OCI-LY7 (cell line): ENCODE measurements at regions not wholly inside any gene's neighbourhood (a gene's known extent, or its start where the extent isn't known, plus 50 kb on each side); places are given as distances from the start of the nearest gene placed in this dataset.

Experiments used
- BruUV-seq: library from RNA; stranded (reverse); fragments of 400-500 nt; replicated peaks from 2 replicates; lab custom pipeline; 2021; lab: Mats Ljungman, UMichigan
- CTCF ChIA-PET: fragments of 300-600 bp; sonication (Branson Sonifier 250); formaldehyde crosslinking; loops from one replicate; lab custom pipeline; 2022; ENCODE audit warnings: antibody characterized with exemption; ENCODE audit not compliant: unreplicated experiment; lab: Charles Lee
- POLR2A ChIA-PET: fragments of 300-600 bp; sonication (Branson Sonifier 250); formaldehyde crosslinking; loops from one replicate; lab custom pipeline; 2022; ENCODE audit warnings: antibody characterized with exemption; lab: Charles Lee
- DNase-seq: peaks from one replicate; pipeline ENCODE4 v3.0.0-alpha.2; 2015; ENCODE audit warnings: low spot score
- H2AFZ ChIP-seq: fragments of 200-600 bp; sonication (generic), shearing (Covaris generic); 2 replicates; pipeline ENCODE4 v1.6.1; 2014; ENCODE audit warnings: mild to moderate bottlenecking, antibody characterized with exemption, low read length, moderate library complexity
- H3K27ac ChIP-seq: fragments of 200-600 bp; sonication (generic); 2 replicates; pipeline ENCODE4 v1.5.1; 2014; ENCODE audit warnings: mixed run types, low read depth, mild to moderate bottlenecking, moderate library complexity, low read length, inconsistent platforms; ENCODE audit not compliant: poor library complexity, severe bottlenecking
- H3K36me3 ChIP-seq: fragments of 200-600 bp; sonication (generic); 2 replicates; pipeline ENCODE4 v1.6.1; 2014; ENCODE audit warnings: mild to moderate bottlenecking, antibody characterized with exemption, low read length, moderate library complexity, mixed read lengths; ENCODE audit not compliant: insufficient read depth
- H3K4me1 ChIP-seq: fragments of 200-600 bp; sonication (generic); 2 replicates; pipeline ENCODE4 v1.5.1; 2014; ENCODE audit warnings: mild to moderate bottlenecking, low read length; ENCODE audit not compliant: insufficient read depth, poor library complexity, severe bottlenecking
- H3K4me2 ChIP-seq: fragments of 200-600 bp; sonication (generic); 2 replicates; pipeline ENCODE4 v1.6.1; 2014; ENCODE audit warnings: mild to moderate bottlenecking, low read length
- H3K4me3 ChIP-seq: fragments of 200-600 bp; sonication (generic); 2 replicates; pipeline ENCODE4 v1.5.1; 2014; ENCODE audit warnings: mild to moderate bottlenecking, low read depth, low read length; ENCODE audit not compliant: poor library complexity, severe bottlenecking
- H3K79me2 ChIP-seq: fragments of 200-600 bp; sonication (generic); 2 replicates; pipeline ENCODE4 v1.6.1; 2016; ENCODE audit warnings: low read depth, mild to moderate bottlenecking, low read length, moderate library complexity, mixed read lengths; ENCODE audit not compliant: insufficient read depth
- H3K9me2 ChIP-seq: fragments of 200-600 bp; sonication (generic); 2 replicates; pipeline ENCODE4 v1.6.1; 2016; ENCODE audit warnings: mild to moderate bottlenecking, low read length, mixed read lengths; ENCODE audit not compliant: insufficient read depth
- H3K9me3 ChIP-seq: fragments of 200-600 bp; sonication (generic); 2 replicates; pipeline ENCODE4 v1.6.1; 2014; ENCODE audit warnings: mild to moderate bottlenecking, mixed run types, low read length, mixed read lengths
- H4K20me1 ChIP-seq: fragments of 200-600 bp; sonication (generic); 2 replicates; pipeline ENCODE4 v1.6.1; 2014; ENCODE audit warnings: mild to moderate bottlenecking, antibody characterized with exemption, low read length, moderate library complexity, mixed read lengths; ENCODE audit not compliant: insufficient read depth
- EZH2phosphoT487 ChIP-seq: fragments of 200-600 bp; sonication (generic); IDR thresholded peaks from 2 replicates; pipeline ENCODE4 v1.6.1; 2018; ENCODE audit warnings: low read depth, borderline replicate concordance, mild to moderate bottlenecking, mixed run types, antibody characterized with exemption, low read length, moderate library complexity, mixed read lengths
- intact Hi-C: fragments of 100-400 bp; cut with micrococcal nuclease; formaldehyde crosslinking; loops from one replicate; pipeline ENCODE4 v1.10.0; 2022; ENCODE audit not compliant: unreplicated experiment
- TF ChIP-seq, protein P1 (sequence below): fragments of 200-600 bp; sonication (generic); conservative IDR thresholded peaks from 2 replicates; pipeline ENCODE4 v1.5.1; 2014; ENCODE audit warnings: mild to moderate bottlenecking, antibody characterized with exemption, low read length, moderate library complexity, mixed read lengths

DNA sequence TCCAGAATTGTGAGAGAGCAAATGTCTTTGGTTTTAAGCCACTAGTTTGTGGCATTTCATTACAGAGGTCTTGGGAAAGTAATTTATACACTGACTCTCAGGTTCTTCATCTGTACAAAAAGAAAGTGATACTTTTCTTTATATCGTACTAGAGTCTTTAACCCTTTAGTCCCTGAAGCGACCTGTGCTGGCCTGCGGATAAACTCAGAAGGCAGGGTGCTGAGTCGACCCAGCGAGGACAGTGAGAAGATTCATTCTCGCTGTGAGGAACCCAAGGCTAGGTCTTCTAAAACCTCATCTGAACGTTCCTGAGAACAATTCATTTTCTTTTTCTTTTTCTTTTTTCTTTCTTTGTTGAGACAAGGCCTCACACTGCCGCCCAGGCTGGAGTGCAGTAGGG, 514.2 kb upstream of the MGMT start:
- Histone ChIP-seq H3K4me1 (no peaks in the 10 kb centered on the region), H2AFZ (no peak overlapping the region), H3K4me2 (no peak overlapping the region), H3K36me3 (no peaks in the 10 kb centered on the region), H3K9me3 (no peaks in the 10 kb centered on the region), H4K20me1 (no peaks in the 10 kb centered on the region), H3K9me2 (no peaks in the 10 kb centered on the region), H3K4me3 (no peak overlapping the region), H3K27ac (no peak overlapping the region), H3K79me2 (no peaks in the 10 kb centered on the region)
- TF ChIP-seq EZH2phosphoT487 = no peak
- TF ChIP-seq, protein P1, sequence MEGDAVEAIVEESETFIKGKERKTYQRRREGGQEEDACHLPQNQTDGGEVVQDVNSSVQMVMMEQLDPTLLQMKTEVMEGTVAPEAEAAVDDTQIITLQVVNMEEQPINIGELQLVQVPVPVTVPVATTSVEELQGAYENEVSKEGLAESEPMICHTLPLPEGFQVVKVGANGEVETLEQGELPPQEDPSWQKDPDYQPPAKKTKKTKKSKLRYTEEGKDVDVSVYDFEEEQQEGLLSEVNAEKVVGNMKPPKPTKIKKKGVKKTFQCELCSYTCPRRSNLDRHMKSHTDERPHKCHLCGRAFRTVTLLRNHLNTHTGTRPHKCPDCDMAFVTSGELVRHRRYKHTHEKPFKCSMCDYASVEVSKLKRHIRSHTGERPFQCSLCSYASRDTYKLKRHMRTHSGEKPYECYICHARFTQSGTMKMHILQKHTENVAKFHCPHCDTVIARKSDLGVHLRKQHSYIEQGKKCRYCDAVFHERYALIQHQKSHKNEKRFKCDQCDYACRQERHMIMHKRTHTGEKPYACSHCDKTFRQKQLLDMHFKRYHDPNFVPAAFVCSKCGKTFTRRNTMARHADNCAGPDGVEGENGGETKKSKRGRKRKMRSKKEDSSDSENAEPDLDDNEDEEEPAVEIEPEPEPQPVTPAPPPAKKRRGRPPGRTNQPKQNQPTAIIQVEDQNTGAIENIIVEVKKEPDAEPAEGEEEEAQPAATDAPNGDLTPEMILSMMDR = no peak
- POLR2A ChIA-PET = no interaction called here
- intact Hi-C loops = no loop called here
- no peak for DNase-seq
- CTCF ChIA-PET = no interaction called here
- BruUV-seq = no TSS peak

DNA sequence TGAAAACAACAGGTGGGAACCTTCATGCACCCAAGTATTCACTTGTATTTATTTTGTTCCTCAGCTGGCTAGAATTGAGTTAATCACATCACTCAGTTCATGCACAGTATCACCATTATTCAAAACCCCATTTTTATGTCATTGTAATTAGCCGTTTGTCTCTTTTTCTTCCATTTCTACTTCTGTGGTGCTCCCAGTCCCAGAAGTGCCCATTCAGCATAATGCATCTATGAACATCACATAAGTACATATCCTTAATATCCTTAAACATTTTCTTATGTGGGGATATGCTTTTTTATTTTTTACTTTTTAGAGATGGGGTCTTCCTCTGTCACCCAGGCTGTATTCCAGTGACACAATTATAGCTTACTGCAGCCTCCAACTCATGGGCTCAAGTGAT, 510.9 kb upstream of the MGMT start:
- ChIA-PET POLR2A (no interaction called here), CTCF (no interaction called here)
- DNase-seq = no peak
- TF ChIP-seq, protein P1 = no peak
- TF ChIP-seq EZH2phosphoT487 = no peak
- no peaks in the 10 kb centered on the region for H3K4me1 ChIP-seq
- H3K27ac ChIP-seq = no peak overlapping the region
- no peak overlapping the region for H2AFZ ChIP-seq
- no peaks in the 10 kb centered on the region for H4K20me1 ChIP-seq
- no peaks in the 10 kb centered on the region for H3K9me3 ChIP-seq
- H3K36me3 ChIP-seq = no peaks in the 10 kb centered on the region
- no peak overlapping the region for H3K4me2 ChIP-seq
- no peaks in the 10 kb centered on the region for H3K79me2 ChIP-seq
- intact Hi-C loops = no loop called here
- no TSS peak for BruUV-seq
- H3K9me2 ChIP-seq = no peaks in the 10 kb centered on the region
- no peak overlapping the region for H3K4me3 ChIP-seq

DNA sequence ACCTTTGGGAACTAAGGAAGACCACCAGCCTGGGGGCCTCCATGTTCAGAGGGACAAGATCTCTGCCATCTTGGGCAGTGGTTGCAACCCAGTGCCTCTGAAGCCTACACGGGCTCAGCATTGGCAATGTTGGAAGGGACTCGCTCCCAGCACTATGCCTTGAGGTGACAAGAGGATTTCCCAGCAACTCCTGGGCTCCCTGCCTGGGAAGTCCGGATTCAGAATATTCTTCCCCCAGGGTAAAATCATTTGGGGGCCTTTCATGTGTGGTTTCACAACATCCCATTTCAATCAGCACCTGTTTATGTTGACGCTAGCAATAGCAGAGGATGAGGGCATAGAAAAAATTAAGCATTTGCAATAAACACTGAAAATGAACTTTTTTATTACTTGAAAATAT, 509.8 kb upstream of the MGMT start:
- no peak for TF ChIP-seq EZH2phosphoT487
- TF ChIP-seq, protein P1 = no peak
- Histone ChIP-seq H3K4me3 (no peak overlapping the region), H3K9me2 (no peaks in the 10 kb centered on the region), H3K4me2 (no peak overlapping the region), H3K36me3 (no peaks in the 10 kb centered on the region), H3K79me2 (no peaks in the 10 kb centered on the region), H4K20me1 (no peaks in the 10 kb centered on the region), H3K9me3 (no peaks in the 10 kb centered on the region), H2AFZ (no peak overlapping the region), H3K27ac (no peak overlapping the region), H3K4me1 (no peaks in the 10 kb centered on the region)
- no TSS peak for BruUV-seq
- no peak for DNase-seq
- ChIA-PET CTCF (no interaction called here), POLR2A (no interaction called here)
- intact Hi-C loops = no loop called here
